GM21367 (cell line): ENCODE measurements at regions not wholly inside any gene's neighbourhood (a gene's known extent, or its start where the extent isn't known, plus 50 kb on each side); places are given as distances from the start of the nearest gene placed in this dataset.
A peak's percentile ranks its signal among the peaks of the same experiment; 100 is the strongest.

Experiments
- ATAC-seq: cut with Tn5 transposase; IDR thresholded peaks from one replicate; pipeline ENCODE4 v1.9.1; 2021; ENCODE audit not compliant: unreplicated experiment

- ATAC-seq = no peak
Measured at GRCh38 chr10:31720546-31720945, 208.1 kb downstream of the ARHGAP12 start.

GRCh38 chr10:31709476-31709875, 219.2 kb downstream of the ARHGAP12 start:
- no peak for ATAC-seq

DNA sequence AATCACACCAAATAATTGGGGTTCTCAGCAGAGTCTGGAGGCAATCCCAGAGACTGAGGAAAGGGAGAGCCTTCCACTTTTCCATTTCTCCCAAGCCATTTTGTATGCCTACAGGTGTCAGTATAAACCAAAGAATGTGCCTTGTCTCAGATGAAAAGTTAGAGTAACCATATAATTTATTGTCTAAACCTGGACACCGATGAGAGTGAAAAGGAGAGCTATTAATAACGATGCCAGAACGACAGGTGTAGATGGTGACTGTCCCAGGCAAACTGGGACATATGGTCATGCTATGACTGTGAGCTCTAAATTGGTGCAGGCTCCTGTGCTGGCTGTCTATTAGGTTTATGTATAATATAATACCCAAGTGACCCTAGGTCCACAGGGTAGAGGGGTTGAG, 219.6 kb downstream of the ARHGAP12 start:
- ATAC-seq = no peak

DNA sequence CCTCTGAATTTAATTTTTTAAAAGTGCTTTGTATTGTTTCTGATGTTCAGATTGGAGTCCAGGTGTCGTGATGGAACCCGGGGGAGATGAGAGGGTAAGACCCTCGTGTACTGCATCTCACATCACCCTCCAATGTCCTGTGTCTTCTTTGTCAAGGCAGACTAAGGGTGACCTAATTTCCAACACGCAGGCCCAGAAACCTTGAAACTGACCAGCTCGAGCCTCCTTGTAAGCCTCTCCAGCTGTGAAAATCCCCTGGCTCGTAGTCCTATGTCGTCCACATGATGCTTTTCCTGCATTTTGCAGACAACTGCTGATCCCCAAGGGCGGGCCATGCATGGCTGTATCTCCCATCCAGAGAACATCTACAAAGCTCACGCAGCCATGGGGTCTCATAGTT, 220.2 kb downstream of the ARHGAP12 start:
- no peak for ATAC-seq

DNA sequence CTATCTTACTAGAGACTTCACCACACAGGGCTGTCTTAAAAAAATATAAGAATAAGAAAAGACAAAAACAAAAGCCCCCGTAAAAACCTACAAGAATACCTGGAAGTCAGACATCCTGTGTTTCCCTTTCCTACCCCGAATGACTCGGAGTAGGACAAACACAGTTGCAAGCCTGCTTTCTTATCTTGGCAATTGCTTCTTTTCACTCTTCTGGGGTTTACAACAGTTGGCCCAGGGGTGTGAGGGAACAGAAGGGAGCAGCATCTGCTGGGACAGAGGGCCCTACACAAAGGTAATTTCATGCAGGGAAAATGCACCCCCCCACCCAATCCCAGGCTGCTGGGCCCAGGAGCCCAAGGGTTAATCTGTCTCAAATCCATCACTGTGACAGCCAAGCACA, 220.6 kb downstream of the ARHGAP12 start:
- no peak for ATAC-seq

- peak; percentile 81 for ATAC-seq
Measured at GRCh38 chr10:31707093-31708039, 221.3 kb downstream of the ARHGAP12 start.

DNA sequence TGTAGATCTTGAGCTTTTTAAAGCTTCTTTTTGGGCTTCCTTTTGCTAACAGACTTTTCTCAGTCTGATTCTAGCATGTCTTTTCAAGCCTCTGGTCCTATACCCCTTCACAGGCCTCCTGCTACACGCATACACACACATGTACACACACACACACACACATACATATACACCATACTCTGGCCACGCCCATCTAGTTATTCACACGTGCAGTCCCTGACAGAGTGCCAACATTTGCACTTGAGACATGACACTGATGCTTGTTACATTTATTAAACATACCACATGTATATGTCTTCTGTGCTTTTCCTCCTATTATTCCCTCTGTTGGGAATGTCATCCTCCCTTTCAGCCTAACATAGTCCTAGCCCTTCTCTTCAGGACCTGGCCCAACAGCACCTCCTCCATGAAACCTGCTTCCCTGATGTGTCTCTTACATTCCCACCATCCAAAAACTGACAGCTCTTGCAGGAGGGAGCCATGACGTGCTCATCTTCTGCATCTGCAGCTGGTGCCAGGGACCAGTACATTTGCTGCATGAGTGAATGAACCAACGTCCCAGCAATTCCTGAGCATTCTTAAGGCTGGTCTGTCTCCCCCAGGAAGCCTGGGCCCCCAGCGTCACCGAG, 222.1 kb downstream of the ARHGAP12 start:
- ATAC-seq = no peak

DNA sequence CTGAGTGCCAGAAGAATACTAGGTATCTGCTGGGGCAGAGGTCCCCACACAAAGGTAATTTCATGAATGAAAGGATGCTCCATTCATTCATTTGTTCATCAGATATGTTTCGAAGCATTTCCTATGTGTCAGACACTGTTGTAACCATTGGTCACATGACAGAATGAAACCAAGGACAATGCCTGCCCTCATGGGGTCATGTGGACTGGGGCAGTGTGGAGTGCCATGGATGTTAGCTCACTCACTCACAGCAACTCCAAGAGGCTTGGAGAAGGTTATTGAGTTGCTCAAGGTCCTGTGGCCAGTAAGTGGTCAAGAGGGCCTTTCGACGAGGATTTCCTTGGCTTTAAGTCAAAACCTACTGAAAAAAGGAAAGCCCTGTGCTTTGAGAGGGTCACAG, 223.5 kb downstream of the ARHGAP12 start:
- ATAC-seq = no peak

- no peak for ATAC-seq
Measured at GRCh38 chr10:31704195-31704594, 224.4 kb downstream of the ARHGAP12 start.

- ATAC-seq = no peak
Measured at GRCh38 chr10:31702954-31703353, 225.7 kb downstream of the ARHGAP12 start.

- ATAC-seq = no peak
Measured at GRCh38 chr10:31702005-31702404, 226.6 kb downstream of the ARHGAP12 start.

GRCh38 chr10:31701546-31701945, 227.1 kb downstream of the ARHGAP12 start:
- ATAC-seq = no peak

- no peak for ATAC-seq
Measured at GRCh38 chr10:31700181-31700611, 228.4 kb downstream of the ARHGAP12 start.

DNA sequence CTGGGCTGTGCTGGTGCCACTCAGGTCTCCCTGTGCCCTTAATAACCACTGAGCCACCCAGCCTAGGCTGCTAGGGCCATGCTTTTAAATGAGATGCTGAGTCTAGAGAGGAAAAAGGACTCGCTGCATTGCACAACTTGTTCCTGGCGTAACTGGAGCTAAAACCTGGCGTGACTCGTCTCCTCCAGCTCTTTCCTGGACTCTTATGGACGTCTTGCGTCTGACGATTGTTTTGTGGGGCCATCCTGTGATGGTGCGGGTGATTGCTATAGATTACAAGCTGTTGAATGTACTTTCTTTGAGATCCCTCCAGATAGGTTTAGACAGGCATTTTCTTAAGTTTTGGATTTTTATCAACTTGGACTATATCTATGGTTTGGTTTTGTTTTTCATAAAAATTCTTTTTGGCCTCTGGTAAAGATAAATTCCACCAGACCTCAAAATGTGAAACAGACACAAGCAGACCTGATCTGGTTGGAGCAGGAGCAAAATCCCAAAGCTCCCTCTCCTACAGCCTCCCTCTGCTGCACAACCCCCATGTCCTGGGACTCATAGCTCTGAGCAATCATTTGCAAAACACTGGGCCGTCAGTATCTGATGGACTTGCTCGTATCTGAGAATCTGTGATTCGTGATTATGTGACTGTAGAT, 230.3 kb downstream of the ARHGAP12 start:
- ATAC-seq = no peak

DNA sequence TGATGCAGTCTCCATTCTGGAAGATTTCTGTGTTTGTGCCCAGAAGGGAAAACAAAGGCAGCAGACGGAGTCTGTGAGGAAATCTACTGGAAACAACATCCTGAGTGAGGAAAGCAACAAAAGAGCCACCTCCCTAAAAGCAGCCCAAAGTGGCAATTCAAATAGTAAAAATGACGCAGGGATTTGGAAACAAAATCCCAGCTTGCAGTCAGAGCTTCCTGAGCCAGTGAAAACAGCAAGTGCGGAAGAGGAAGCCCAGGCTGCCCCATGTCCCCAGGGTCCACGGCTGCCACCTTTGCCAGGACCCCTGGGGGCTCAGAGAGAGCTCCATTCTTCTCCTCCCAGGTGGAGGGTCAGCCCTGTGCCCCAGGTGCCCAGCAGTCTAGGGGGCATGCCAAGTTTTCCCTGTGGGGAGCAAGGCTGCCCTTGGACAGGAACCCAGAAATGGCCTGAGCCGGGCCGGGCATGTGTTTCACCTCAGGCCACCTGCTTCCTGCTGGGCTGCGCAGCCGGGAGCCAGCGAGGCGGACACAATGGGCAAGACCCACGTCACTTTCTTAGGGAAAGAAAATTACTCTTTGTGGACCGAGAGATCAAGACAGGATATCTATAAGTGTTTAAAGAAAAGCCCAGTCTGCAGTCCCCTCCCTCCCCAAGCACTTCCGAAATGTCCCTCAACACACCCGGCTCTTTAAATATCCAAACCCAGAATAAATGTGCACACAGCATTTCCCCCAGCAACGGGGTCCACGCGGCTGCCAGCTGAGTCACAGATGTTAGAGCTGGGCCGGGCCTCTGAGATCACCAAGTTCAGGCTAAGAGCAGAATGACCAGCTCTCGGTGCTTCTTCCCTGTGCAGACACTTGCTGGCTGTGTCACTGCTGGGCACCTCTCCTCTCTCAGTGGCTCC, 231.1 kb downstream of the ARHGAP12 start:
- no peak for ATAC-seq

DNA sequence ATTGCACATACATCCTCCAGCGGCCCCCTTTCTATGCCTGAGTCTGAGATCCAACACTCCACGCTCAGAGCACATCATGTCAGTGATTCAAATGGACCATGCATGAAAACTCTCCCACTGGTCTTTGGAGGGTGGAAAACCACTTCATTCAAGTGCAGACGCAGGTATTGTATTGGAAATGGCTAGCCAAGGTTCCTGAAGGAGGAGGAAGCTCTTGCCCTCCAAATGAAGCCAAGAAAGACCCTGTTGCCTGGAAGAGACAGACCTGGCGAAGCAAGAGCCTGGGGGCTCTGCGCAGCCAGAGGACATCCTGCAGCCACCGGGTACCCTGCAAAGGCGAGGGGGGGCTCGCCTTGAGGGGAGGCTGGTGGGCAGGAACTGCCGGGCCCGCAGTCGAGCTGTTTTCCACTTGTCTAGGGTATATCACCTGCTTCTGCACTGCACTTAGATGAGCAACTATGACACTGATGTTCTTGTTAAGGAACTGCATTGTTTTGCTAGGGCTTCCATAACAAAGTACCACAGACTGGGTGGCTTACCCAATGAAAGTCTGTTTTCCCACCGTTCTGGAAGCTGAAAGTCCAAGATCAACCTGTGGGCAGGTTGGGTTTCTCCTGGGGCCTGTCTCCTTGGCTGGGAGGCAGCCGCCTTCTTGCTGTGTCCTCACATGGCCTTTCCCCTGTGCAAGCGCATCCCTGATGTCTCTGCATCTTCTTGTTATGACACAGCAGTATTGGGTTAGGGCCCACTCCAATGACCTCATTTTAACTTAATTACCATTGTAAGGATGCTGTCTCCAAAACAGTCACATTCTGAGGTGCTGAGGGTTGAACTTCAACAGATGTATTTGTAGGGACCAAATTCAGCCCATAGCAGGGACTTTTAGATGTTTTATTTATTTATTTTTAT, 233.4 kb downstream of the ARHGAP12 start:
- ATAC-seq = no peak

GRCh38 chr10:31694126-31694685, 234.4 kb downstream of the ARHGAP12 start:
- no peak for ATAC-seq

DNA sequence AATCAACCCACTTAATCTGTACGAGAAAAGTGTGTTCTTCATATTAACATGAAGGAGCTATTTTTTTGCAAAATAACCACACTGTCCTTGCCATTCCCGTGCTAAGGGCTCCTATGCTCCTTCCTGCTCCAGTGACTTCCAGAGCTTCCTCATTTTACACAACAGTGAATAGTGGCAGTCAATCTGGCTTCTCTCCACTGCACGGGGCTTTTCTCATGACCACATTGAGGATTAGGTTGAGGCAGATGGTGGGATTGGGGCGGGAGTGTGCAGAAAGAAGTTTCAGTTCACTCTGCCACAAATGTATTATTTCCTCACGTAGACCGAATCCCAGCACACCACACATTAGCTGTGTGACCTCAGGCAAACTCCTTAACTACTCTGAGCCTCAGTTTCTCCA, 235.1 kb downstream of the ARHGAP12 start:
- no peak for ATAC-seq

DNA sequence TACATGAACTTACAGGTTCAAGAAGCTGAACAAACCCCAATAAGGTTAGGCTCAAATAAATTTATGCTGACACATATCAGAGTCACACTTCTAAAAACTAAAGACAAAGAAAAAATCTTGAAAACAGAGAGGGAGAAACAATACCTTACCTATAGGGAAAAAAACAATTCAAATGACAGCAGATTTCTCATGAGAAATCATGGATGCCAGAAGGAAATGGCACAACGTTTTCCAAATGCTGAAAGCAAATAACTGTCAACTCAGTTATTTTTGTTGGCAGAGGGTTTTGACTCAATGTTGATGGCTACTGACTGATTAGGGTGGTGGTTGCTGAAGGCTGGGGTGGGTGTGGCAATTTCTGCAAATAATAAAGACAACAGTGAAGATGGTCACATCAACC, 239.4 kb downstream of the ARHGAP12 start:
- ATAC-seq = no peak
